Caco-2 (cell line): ENCODE measurements at regions not wholly inside any gene's neighbourhood (a gene's known extent, or its start where the extent isn't known, plus 50 kb on each side); places are given as distances from the start of the nearest gene placed in this dataset.

ENCODE experiments used
- BruUV-seq: library from RNA; stranded (reverse); fragments of 400-500 nt; replicated peaks from 2 replicates; lab custom pipeline; 2021; lab: Mats Ljungman, UMichigan
- CTCF ChIA-PET: fragments of 300-600 bp; sonication (Branson Sonifier 250); formaldehyde crosslinking; loops from one replicate; lab custom pipeline; 2022; ENCODE audit warnings: antibody characterized with exemption; lab: Charles Lee
- POLR2A ChIA-PET: fragments of 300-600 bp; sonication (Branson Sonifier 250); formaldehyde crosslinking; loops from one replicate; lab custom pipeline; 2022; ENCODE audit warnings: antibody characterized with exemption; lab: Charles Lee
- DNase-seq, 2 experiments: peaks; one replicate each; pipeline versions ENCODE4 v3.0.0 to v3.0.0-alpha.2; 2020 to 2022
- H3K27me3 ChIP-seq: replicated peaks from 2 replicates; pipeline ENCODE4 v1.6.0; 2011; ENCODE audit warnings: low read length; ENCODE audit not compliant: control insufficient read depth, insufficient read depth
- H3K36me3 ChIP-seq: 2 replicates; pipeline ENCODE4 v1.5.1; 2011; ENCODE audit warnings: low read length; ENCODE audit not compliant: control insufficient read depth, insufficient read depth
- H3K4me1 ChIP-seq: fragments of 250-450 bp; sonication (Bioruptor Pico); 2 replicates; pipeline ENCODE4 v1.5.1; 2020; ENCODE audit warnings: mild to moderate bottlenecking
- H3K4me3 ChIP-seq: 2 replicates; pipeline ENCODE4 v1.5.1; 2011; ENCODE audit warnings: low read depth, mild to moderate bottlenecking, control low read depth, low read length
- H3K9me3 ChIP-seq: fragments of 250-450 bp; sonication (Bioruptor Pico); 2 replicates; pipeline ENCODE4 v1.5.1; 2020; ENCODE audit warnings: mild to moderate bottlenecking, moderate library complexity
- H3K27ac Mint-ChIP-seq: one replicate; pipeline ENCODE4 v1.8.0; 2022; ENCODE audit warnings: mixed read lengths; ENCODE audit not compliant: unreplicated experiment
- H3K27me3 Mint-ChIP-seq: one replicate; pipeline ENCODE4 v1.8.0; 2022; ENCODE audit warnings: mixed read lengths; ENCODE audit not compliant: insufficient read depth, unreplicated experiment
- H3K36me3 Mint-ChIP-seq: one replicate; pipeline ENCODE4 v1.8.0; 2022; ENCODE audit warnings: mild to moderate bottlenecking, mixed read lengths; ENCODE audit not compliant: insufficient read depth, unreplicated experiment
- H3K4me1 Mint-ChIP-seq: one replicate; pipeline ENCODE4 v1.8.0; 2022; ENCODE audit warnings: low read depth, mixed read lengths; ENCODE audit not compliant: unreplicated experiment
- H3K4me3 Mint-ChIP-seq: one replicate; pipeline ENCODE4 v1.8.0; 2022; ENCODE audit warnings: mild to moderate bottlenecking, moderate library complexity, mixed read lengths; ENCODE audit not compliant: unreplicated experiment
- H3K9me3 Mint-ChIP-seq: one replicate; pipeline ENCODE4 v1.8.0; 2022; ENCODE audit warnings: mixed read lengths; ENCODE audit not compliant: unreplicated experiment
- intact Hi-C: fragments of 100-400 bp; cut with micrococcal nuclease; formaldehyde crosslinking; loops from one replicate; pipeline ENCODE4 v1.10.0; 2022; ENCODE audit not compliant: unreplicated experiment
- TF ChIP-seq, protein P1 (sequence below), 2 experiments: fragments of 200-600 bp in 1 of 2; IDR thresholded peaks; 1 replicate in 1 of 2; 2 replicates in 1 of 2; pipeline versions ENCODE4 v1.5.1 to v1.8.0; 2011 to 2022; ENCODE audit warnings: antibody characterized with exemption in 1 of 2, control low read depth in 1 of 2, inconsistent platforms in 1 of 2, low read depth in 1 of 2, low read length in 1 of 2, mild to moderate bottlenecking in 1 of 2, moderate library complexity in 1 of 2; ENCODE audit not compliant: insufficient read depth in 1 of 2, severe bottlenecking in 1 of 2, unreplicated experiment in 1 of 2

DNA sequence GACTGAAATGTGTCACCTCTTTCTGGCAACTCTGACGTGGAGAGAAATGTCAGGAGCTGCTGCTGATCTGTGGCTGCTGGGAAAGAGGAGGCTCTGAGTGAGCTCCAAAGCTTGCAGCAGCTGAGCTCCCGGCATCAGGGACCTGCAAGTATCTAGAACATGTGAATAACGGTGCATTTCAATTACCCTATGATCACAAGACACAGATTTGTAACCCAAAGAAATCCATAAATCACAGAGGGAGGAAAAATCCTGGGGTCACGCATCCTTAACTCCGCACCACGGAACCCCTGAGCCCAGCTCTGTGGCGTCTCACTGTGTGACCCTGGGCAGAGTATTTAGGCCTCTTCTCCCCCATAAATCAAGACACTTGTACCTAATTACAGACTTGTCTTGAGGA, 139.8 kb downstream of the IRX2 start:
- Histone ChIP-seq H3K4me1 (no peaks in the 10 kb centered on the region), H3K9me3 (no peaks in the 10 kb centered on the region; the same call in 1 of the 2 replicates), H3K4me3 (no peak overlapping the region), H3K27me3 (no peaks in the 10 kb centered on the region; the same call in 1 of the 2 replicates), H3K36me3 (no peaks in the 10 kb centered on the region)
- Mint-ChIP-seq H3K4me3 (no peak overlapping the region), H3K27ac (no peak overlapping the region), H3K36me3 (no peaks in the 10 kb centered on the region), H3K27me3 (peaks cover 18% of the 10 kb centered on the region), H3K9me3 (peaks cover 21% of the 10 kb centered on the region), H3K4me1 (no peaks in the 10 kb centered on the region)
- POLR2A ChIA-PET, result no interaction called here
- no peak for DNase-seq
- CTCF ChIA-PET, result no interaction called here
- intact Hi-C loops, result no loop called here
- TF ChIP-seq, protein P1, sequence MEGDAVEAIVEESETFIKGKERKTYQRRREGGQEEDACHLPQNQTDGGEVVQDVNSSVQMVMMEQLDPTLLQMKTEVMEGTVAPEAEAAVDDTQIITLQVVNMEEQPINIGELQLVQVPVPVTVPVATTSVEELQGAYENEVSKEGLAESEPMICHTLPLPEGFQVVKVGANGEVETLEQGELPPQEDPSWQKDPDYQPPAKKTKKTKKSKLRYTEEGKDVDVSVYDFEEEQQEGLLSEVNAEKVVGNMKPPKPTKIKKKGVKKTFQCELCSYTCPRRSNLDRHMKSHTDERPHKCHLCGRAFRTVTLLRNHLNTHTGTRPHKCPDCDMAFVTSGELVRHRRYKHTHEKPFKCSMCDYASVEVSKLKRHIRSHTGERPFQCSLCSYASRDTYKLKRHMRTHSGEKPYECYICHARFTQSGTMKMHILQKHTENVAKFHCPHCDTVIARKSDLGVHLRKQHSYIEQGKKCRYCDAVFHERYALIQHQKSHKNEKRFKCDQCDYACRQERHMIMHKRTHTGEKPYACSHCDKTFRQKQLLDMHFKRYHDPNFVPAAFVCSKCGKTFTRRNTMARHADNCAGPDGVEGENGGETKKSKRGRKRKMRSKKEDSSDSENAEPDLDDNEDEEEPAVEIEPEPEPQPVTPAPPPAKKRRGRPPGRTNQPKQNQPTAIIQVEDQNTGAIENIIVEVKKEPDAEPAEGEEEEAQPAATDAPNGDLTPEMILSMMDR (IDR thresholded peaks at IDR 0.05; ENCODE audit: insufficient read depth in 1 of 2, low read depth in 1 of 2, low read length in 1 of 2, severe bottlenecking in 1 of 2, unreplicated experiment in 1 of 2), result no peak
- BruUV-seq, result no TSS peak

DNA sequence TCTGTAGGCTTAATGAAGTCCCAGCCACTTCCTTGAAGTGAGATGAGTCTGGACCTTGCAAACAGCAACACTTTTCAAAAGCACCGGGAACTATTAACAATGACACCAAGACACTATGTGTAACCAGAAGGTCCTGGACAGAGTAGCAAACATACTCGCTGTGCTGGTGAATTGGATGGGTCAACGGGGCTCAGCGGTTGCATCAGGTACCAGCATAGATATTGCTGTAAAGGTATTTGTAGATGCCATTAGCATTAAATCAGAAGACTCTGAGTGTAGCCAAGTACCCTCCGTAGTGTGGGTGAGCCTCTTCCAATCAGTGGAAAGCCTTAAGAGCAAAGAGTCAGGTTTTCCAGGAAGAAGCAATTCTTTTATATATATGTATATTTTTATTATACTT, 140.5 kb downstream of the IRX2 start:
- Histone ChIP-seq H3K4me1 (no peaks in the 10 kb centered on the region), H3K4me3 (no peak overlapping the region), H3K27me3 (no peaks in the 10 kb centered on the region; the same call in 1 of the 2 replicates), H3K36me3 (no peaks in the 10 kb centered on the region), H3K9me3 (no peaks in the 10 kb centered on the region; the same call in 1 of the 2 replicates)
- H3K9me3 Mint-ChIP-seq, result peaks cover 15% of the 10 kb centered on the region
- no peak overlapping the region for H3K27ac Mint-ChIP-seq
- intact Hi-C loops, result no loop called here
- POLR2A ChIA-PET, result no interaction called here
- TF ChIP-seq, protein P1 (IDR thresholded peaks at IDR 0.05; ENCODE audit: insufficient read depth in 1 of 2, low read depth in 1 of 2, low read length in 1 of 2, severe bottlenecking in 1 of 2, unreplicated experiment in 1 of 2), result no peak
- DNase-seq, result no peak
- H3K4me1 Mint-ChIP-seq, result no peaks in the 10 kb centered on the region
- BruUV-seq, result no TSS peak
- H3K36me3 Mint-ChIP-seq, result no peaks in the 10 kb centered on the region
- no peak overlapping the region for H3K4me3 Mint-ChIP-seq
- peaks cover 18% of the 10 kb centered on the region for H3K27me3 Mint-ChIP-seq
- CTCF ChIA-PET, result no interaction called here

DNA sequence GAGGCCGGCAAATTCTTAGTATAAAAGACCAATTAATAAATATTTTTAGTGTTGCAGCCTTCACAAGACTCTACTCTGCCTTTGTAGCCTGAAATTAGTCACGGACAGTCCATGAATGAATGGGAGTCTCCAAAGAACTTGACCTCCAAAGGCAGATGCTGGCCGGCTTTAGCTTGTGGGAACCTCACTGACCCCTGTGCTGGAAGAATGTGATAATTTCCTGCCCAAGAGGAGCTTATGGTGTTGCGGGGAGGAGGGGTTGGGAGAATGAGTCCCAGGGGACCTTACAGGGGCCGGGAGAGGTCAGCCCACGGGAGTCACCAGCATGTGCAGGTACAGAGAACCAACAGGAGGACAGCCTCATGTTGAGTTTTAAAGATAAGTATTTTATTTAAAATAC, 143.1 kb downstream of the IRX2 start:
- Mint-ChIP-seq H3K27ac (no peak overlapping the region), H3K27me3 (peaks cover 15% of the 10 kb centered on the region), H3K4me1 (no peaks in the 10 kb centered on the region), H3K4me3 (no peak overlapping the region), H3K36me3 (no peaks in the 10 kb centered on the region), H3K9me3 (no peaks in the 10 kb centered on the region)
- TF ChIP-seq, protein P1 (IDR thresholded peaks at IDR 0.05; ENCODE audit: insufficient read depth in 1 of 2, low read depth in 1 of 2, low read length in 1 of 2, severe bottlenecking in 1 of 2, unreplicated experiment in 1 of 2), result no peak
- ChIA-PET POLR2A (no interaction called here), CTCF (no interaction called here)
- no peaks in the 10 kb centered on the region for H3K9me3 ChIP-seq
- intact Hi-C loops, result no loop called here
- H3K4me1 ChIP-seq, result no peaks in the 10 kb centered on the region
- DNase-seq, result no peak
- no peaks in the 10 kb centered on the region; the same call in 1 of the 2 replicates for H3K27me3 ChIP-seq
- H3K36me3 ChIP-seq, result no peaks in the 10 kb centered on the region
- BruUV-seq, result no TSS peak
- H3K4me3 ChIP-seq, result no peak overlapping the region
